H7 (cell line): ENCODE measurements at regions not wholly inside any gene's neighbourhood (a gene's known extent, or its start where the extent isn't known, plus 50 kb on each side); places are given as distances from the start of the nearest gene placed in this dataset.

Experiments
- DNase-seq: peaks from one replicate; pipeline ENCODE4 v3.0.0; 2012
- H3K27me3 ChIP-seq: 2 replicates; pipeline ENCODE4 v1.6.0; 2011; ENCODE audit warnings: mild to moderate bottlenecking, low read length; ENCODE audit not compliant: control insufficient read depth, insufficient read depth
- H3K36me3 ChIP-seq: replicated peaks from 2 replicates; pipeline ENCODE4 v1.5.1; 2011; ENCODE audit warnings: low read length; ENCODE audit not compliant: control insufficient read depth, insufficient read depth
- H3K4me3 ChIP-seq: 2 replicates; pipeline ENCODE4 v1.5.1; 2011; ENCODE audit warnings: low read depth, mild to moderate bottlenecking, control low read depth, low read length, moderate library complexity; ENCODE audit not compliant: insufficient read depth

DNA sequence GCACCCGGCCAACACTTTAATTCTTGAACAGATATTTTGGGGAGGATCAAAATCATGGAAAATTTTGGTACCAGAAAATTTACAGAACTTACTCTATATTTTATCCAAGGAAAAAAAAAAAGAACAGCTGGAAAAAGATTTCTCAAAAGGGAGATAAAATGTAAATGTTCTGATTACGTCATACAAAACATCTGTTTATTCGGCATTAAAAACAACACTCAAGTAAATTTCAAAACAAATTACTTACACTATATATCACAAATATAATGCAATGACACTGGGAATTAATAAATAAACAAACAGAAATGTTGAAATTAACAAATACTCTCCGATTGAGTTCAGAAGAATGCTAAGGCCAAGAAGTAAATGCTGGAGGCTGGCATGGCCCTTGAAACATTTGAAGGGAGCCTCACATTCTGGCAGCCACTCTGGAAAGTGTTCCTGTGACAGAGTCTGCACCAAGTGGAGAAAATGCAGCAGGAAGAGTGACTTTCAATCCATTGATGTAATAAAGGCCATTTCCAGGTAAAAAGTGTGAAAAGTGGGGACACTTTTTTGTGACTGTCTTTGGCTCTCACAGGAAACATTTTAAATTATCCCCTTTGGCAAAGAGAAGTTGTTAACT lies 486.0 kb upstream of the CTSO start:
- no peaks in the 10 kb centered on the region for H3K27me3 ChIP-seq
- no peak overlapping the region for H3K4me3 ChIP-seq
- DNase-seq, result no peak
- no peaks in the 10 kb centered on the region for H3K36me3 ChIP-seq

DNA sequence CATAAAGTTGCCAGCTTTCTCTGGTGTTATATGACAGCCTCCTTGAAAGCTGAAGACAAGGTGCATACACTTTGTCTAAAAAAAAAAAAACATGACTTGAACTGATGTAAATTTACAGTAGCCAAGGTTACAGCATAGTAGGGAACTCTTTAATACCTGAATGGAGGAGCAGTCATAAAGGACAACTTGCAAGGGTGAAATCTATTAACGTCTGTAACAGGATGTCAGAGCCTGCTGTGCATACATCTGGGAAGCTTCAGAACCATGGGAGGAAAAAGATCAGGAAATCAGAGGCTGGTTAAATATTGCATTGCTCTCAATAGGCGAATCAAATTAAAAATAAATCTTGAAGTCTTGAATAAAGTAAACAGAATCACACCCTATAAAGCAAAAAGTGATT lies 484.0 kb upstream of the CTSO start:
- DNase-seq, result no peak
- H3K4me3 ChIP-seq, result no peak overlapping the region
- no peaks in the 10 kb centered on the region for H3K36me3 ChIP-seq
- no peaks in the 10 kb centered on the region for H3K27me3 ChIP-seq

DNA sequence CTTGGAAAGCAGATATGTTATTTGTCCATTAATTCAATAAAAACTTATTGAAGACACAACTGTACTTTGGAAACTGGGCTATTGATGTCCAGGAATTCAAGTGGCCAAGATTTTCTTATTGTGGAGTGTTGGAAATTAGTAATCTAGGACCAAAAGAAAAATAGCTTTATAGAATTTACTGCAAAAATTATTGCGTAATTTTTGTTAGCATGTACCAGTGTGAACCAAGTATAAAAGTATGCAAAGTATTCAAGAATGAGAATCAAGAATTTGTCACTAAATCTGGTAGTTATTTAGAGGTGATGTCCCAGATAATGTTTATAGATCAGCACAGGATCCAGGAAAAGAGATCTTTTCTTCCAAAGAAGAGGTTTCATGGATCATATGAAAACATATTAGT lies 468.9 kb upstream of the CTSO start:
- H3K36me3 ChIP-seq, result no peaks in the 10 kb centered on the region
- DNase-seq, result no peak
- H3K27me3 ChIP-seq, result no peaks in the 10 kb centered on the region
- H3K4me3 ChIP-seq, result no peak overlapping the region

DNA sequence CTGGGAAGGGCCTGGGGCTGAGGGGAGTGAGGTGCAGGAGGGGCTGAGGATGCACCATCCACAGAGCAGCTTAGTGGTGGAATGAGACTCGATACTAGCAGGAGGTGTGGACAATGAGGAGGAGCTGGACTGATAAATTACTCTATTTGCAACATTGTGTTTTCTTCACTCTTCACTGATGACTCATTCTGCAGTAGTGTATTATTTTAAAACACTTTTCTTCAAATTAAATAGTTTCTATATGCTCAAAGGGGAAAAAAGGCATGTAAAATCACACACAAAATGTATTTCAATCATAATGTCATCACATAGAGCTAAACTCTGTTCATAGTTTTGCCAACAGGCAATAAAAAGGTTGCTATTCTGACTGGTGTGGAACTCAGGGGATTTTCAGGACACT lies 467.0 kb upstream of the CTSO start:
- Histone ChIP-seq H3K4me3 (no peak overlapping the region), H3K36me3 (no peaks in the 10 kb centered on the region), H3K27me3 (no peaks in the 10 kb centered on the region)
- DNase-seq, result no peak

DNA sequence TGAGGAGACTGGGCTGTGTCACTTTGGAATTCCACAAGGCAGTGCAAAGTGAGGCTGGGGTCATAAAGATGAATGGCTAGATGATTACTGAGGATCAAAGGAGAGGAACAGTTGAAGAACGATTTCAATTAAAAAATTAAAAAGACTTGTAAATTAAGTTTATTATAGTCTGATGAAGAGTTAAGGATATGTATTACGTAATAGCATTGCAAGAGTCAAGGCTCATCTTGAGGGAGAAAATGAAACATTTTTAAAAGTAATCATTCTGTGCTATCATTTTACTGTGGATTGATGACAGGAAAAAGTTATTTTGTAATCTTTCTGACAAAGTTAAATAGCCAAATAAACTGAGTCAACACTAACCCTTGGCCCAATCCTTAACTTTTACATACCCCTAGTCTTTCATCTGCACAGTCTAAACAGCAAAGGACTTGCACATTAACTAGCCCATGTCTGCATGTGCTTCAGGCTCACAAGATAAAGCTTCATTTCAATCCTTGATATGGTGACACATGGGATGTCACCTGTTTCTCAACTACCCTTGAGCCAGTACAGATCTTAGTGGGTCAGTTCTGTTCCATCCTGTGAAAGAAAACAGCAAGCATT lies 465.5 kb upstream of the CTSO start:
- Histone ChIP-seq H3K4me3 (no peak overlapping the region), H3K27me3 (no peaks in the 10 kb centered on the region), H3K36me3 (no peaks in the 10 kb centered on the region)
- DNase-seq, result no peak

DNA sequence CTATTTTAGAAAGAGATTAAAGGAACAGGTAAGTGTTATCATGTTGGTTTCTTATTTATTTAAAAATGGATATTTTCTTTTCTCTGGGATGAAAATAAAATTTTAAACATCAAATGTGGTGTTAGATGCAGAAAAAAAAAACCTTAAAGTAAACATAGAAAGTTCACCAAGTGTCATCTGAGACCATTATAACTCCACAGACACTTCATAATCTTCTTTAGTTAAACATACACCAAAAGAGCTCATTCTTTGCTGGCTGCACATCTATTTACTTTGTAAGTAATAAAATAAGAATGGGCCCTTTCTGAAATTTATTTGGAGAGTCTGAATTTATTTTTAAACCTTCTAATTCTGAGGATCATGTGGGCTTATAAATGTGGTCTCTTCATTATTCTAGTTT lies 460.7 kb upstream of the CTSO start:
- H3K27me3 ChIP-seq, result no peaks in the 10 kb centered on the region

DNA sequence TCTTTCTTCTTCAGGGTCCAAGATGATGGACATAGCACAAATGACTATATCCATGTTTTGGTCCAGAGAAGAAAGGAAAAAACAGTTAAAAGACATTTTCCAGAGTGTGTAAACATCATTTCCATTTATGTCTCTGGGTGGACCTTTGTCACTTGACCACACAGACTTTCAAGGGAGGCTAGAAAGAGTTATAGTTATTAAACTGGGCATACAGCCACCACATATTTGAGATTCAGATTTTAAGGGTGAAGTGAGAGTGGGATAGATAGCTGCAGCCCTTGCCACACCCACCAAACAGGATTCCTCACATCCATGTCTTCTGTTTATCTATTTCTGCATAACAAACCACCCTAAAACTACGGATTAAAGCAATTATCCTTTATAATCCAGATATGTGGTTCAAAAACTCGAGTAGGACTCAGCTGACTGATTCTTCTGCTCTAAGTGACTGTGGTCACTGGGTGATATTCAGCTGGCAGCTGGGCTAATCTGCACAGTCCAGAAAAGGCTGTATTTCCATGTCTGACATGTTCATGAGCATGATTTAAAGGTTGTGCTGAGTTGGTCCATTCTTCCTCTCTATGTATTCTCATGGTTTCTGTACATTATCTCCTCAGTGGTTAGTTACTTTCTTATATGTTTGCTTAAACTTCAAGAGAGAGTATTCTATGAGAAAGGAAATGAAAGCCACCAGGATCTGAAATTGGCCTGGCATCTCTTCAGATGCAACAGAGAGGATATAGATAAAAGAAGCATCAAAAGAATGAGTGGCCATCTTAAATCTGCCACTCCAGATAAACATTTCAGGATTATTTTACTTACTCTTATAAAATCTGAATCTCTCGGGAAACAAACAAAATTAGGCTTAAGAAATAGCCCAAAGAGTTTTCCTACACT lies 459.8 kb upstream of the CTSO start:
- DNase-seq, result no peak
- Histone ChIP-seq H3K36me3 (no peaks in the 10 kb centered on the region), H3K27me3 (no peaks in the 10 kb centered on the region), H3K4me3 (no peak overlapping the region)

More for the DNA sequence above, 460.7 kb upstream of the CTSO start:
- H3K36me3 ChIP-seq, result no peaks in the 10 kb centered on the region
- H3K4me3 ChIP-seq, result no peak overlapping the region
- no peak for DNase-seq

DNA sequence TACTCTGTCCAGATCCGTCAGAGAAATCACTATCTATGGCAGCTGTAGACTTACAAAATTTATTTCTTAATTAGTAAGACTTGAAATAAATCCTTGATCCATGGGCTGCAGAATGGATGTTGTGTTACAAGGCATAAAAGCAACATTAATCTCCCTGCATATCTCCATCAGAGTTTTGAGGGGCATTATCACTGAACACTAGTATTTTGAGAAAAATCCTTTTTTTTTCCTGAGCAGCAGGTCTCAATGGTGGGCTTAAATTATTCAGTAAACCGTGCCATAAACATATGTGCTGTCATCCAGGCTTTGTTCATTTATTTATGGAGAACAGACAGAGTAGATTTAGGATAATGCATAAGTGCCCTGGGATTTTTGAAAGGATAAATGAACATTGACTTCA lies 457.9 kb upstream of the CTSO start:
- H3K4me3 ChIP-seq, result no peak overlapping the region
- DNase-seq, result no peak
- no peaks in the 10 kb centered on the region for H3K36me3 ChIP-seq
- H3K27me3 ChIP-seq, result no peaks in the 10 kb centered on the region

DNA sequence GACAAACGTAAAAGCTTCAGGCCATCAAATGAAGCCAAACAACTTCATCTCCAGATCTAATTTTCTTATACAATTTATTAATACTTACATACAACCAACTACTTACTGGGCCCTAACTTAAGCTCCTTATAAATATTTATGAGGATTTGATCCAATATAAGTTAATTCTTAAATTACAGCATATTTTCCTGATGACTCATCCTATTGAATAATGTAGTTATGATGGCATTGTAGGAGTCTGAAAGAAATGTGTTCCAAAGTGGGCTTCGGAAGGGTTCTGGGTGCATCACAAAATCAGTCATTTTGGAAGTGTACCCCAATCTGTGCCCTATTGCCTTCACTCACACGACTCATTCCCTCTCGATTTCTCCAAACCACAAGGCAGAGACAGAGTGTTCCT lies 455.1 kb upstream of the CTSO start:
- Histone ChIP-seq H3K27me3 (no peaks in the 10 kb centered on the region), H3K4me3 (no peak overlapping the region), H3K36me3 (no peaks in the 10 kb centered on the region)
- DNase-seq, result no peak

DNA sequence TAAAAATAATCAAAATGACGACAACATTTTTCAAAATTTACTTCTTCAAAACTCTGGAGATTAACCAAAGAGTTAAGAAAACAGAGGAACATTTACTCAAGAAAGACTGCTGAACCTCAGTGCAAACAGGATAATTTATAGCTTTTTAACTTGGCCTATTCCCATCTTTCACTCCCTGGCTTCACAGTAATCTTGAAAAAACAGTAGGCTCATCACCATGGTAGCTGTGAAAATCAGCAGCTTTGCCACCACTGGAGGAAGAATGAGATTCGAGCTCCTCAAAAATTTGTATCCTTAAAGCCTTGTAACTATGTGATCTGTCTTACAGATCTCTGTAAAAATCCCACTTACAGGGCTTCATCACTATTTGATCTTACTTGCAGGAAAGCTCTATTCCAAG lies 447.7 kb upstream of the CTSO start:
- DNase-seq, result no peak
- no peaks in the 10 kb centered on the region for H3K36me3 ChIP-seq
- no peak overlapping the region for H3K4me3 ChIP-seq
- no peaks in the 10 kb centered on the region for H3K27me3 ChIP-seq

DNA sequence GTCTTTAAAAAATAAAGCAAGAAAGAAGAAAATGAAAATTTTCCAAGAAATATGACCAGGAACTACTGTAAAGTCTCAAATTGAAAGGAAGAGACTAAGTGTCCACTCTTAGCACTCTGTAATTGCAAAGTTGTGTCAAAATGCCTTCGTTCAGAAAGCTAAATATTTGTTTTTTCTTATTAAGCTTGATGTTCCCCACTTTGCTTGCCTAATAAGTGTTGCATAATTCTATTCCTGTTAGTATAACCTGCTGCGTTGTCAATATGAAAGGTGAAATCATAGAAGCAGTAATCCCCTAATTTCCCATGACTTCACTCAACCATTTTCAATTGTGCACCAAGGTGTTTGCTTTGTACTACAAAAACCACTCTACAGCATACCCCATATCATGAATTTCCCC lies 442.9 kb upstream of the CTSO start:
- Histone ChIP-seq H3K36me3 (no peaks in the 10 kb centered on the region), H3K4me3 (no peak overlapping the region), H3K27me3 (no peaks in the 10 kb centered on the region)
- no peak for DNase-seq

DNA sequence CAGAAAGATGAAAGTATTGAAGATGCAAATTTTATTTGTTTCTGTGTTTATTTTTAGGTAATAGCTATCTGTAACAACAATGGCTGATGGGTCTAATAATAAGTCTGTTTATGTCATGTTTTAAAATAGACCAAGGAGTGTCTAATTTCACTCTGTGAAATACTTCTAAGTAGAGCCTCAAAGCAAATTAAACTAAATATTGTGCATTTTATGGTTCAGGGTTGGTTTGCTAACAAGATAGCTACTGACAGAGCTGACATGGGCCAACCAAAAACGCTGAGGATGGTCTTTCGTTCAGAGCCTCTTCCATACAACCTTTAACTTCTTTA lies 437.6 kb upstream of the CTSO start:
- Histone ChIP-seq H3K36me3 (no peaks in the 10 kb centered on the region), H3K27me3 (no peaks in the 10 kb centered on the region), H3K4me3 (no peak overlapping the region)
- DNase-seq, result no peak

DNA sequence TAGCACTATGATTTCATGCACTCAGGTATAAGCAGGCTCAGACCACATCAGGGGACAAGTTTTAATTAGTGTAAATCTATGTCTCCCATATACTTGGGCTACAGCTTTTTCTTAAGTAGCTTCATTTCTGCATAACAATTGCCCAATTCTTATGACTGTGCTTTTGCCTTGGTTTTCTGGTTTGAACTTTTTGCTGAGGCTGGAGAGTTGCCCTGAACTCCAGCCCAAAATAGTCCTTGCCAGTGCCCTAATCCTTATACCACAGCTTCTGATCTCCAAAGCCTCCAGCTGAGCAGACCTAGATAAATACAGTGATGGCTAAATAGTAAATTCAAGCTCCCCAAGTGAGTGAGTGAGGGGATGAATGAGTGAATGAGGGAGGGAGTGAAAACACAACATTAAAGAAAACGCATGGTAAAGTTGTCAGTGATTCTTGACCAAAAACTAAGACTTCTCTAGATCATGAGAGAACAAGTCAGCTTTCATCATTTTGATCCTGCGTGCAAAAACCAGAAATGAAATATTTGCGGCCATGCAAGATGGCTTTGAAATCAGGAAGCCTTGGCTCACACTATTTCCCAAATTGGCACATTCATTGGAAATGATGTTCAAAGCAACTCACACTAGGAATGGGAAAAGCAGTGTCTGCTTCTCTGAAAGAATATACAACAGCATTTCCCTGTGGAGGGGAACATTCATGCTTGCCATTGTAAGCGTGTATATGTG lies 437.1 kb upstream of the CTSO start:
- Histone ChIP-seq H3K36me3 (no peaks in the 10 kb centered on the region), H3K4me3 (no peak overlapping the region), H3K27me3 (no peaks in the 10 kb centered on the region)
- DNase-seq, result no peak

DNA sequence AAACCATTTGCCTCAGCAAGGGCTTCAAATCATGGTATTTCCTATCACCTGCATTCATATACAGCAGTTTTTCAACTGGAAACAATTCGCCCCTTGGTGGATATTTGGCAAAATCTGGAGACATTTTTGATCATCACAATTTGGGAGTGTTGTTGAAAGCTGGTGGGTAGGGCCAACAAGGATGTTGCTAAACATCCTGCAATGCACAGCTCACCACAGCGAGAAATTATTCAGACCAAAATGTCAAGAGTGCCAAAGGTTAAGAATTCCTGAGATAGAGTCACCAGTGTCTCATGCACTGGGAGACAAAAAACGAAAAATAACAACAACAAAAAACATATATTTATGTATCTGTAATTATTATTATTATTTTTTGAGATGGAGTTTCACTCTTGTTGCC lies 435.2 kb upstream of the CTSO start:
- no peak for DNase-seq
- no peak overlapping the region for H3K4me3 ChIP-seq
- H3K27me3 ChIP-seq, result no peaks in the 10 kb centered on the region
- no peaks in the 10 kb centered on the region for H3K36me3 ChIP-seq
